Endodermal cell (in vitro differentiated cells): ENCODE measurements at regions not wholly inside any gene's neighbourhood (a gene's known extent, or its start where the extent isn't known, plus 50 kb on each side); places are given as distances from the start of the nearest gene placed in this dataset.

Source experiments
- DNase-seq: peaks from one replicate; pipeline ENCODE4 v3.0.0-alpha.2; 2017
- H3K27ac ChIP-seq: 2 replicates; pipeline ENCODE4 v1.5.1; 2013; ENCODE audit warnings: mild to moderate bottlenecking, low read depth, low read length, moderate library complexity
- H3K27me3 ChIP-seq: 2 replicates; pipeline ENCODE4 v1.6.1; 2013; ENCODE audit warnings: mild to moderate bottlenecking, low read length, moderate library complexity; ENCODE audit not compliant: insufficient read depth, control insufficient read depth, poor library complexity, severe bottlenecking
- H3K36me3 ChIP-seq: 2 replicates; pipeline ENCODE4 v1.7.0; 2013; ENCODE audit warnings: mild to moderate bottlenecking, low read length, moderate library complexity; ENCODE audit not compliant: control insufficient read depth, insufficient read depth
- H3K4me1 ChIP-seq: one replicate; pipeline ENCODE4 v1.7.0; 2013; ENCODE audit warnings: low read length; ENCODE audit not compliant: control insufficient read depth, insufficient read depth
- H3K4me3 ChIP-seq: 2 replicates; pipeline ENCODE4 v1.5.1; 2013; ENCODE audit warnings: mild to moderate bottlenecking, low read length, moderate library complexity
- H3K9ac ChIP-seq: 2 replicates; pipeline ENCODE4 v1.6.1; 2013; ENCODE audit warnings: mild to moderate bottlenecking, low read length, moderate library complexity; ENCODE audit not compliant: poor library complexity, severe bottlenecking; ENCODE audit errors: extremely low read depth
- H3K9me3 ChIP-seq: 2 replicates; pipeline ENCODE4 v1.6.1; 2013; ENCODE audit warnings: mild to moderate bottlenecking, low read length, moderate library complexity; ENCODE audit not compliant: control insufficient read depth
- H3K27ac Mint-ChIP-seq: 2 replicates; pipeline ENCODE4 v1.8.0; 2020; ENCODE audit warnings: mixed read lengths
- H3K27me3 Mint-ChIP-seq: 2 replicates; pipeline ENCODE4 v1.8.0; 2021; ENCODE audit warnings: mild to moderate bottlenecking, mixed read lengths; ENCODE audit not compliant: insufficient read depth
- H3K36me3 Mint-ChIP-seq: 2 replicates; pipeline ENCODE4 v1.8.0; 2020; ENCODE audit warnings: low read depth, mixed read lengths
- H3K4me1 Mint-ChIP-seq: 2 replicates; pipeline ENCODE4 v1.8.0; 2020; ENCODE audit warnings: mixed read lengths
- H3K4me3 Mint-ChIP-seq: 2 replicates; pipeline ENCODE4 v1.8.0; 2020; ENCODE audit warnings: mild to moderate bottlenecking, moderate library complexity, mixed read lengths
- H3K9me3 Mint-ChIP-seq: 2 replicates; pipeline ENCODE4 v1.8.0; 2020; ENCODE audit warnings: mild to moderate bottlenecking, mixed read lengths
- WGBS, 2 experiments: methylation state at CpG; one replicate each; pipeline versions ENCODE4 v1.1.5 to v1.1.7; 2013; ENCODE audit warnings: missing lambda C conversion rate in 2 of 2, mixed read lengths in 1 of 2; ENCODE audit not compliant: insufficient coverage in 1 of 2, insufficient read length in 1 of 2; 5-methylcytosine and 5-hydroxymethylcytosine counted together
- TF ChIP-seq, protein P1 (sequence below): fragments of 200-600 bp; sonication (generic); conservative IDR thresholded peaks from 2 replicates; pipeline ENCODE4 v1.5.0; 2021; ENCODE audit warnings: antibody characterized with exemption, mild to moderate bottlenecking

DNA sequence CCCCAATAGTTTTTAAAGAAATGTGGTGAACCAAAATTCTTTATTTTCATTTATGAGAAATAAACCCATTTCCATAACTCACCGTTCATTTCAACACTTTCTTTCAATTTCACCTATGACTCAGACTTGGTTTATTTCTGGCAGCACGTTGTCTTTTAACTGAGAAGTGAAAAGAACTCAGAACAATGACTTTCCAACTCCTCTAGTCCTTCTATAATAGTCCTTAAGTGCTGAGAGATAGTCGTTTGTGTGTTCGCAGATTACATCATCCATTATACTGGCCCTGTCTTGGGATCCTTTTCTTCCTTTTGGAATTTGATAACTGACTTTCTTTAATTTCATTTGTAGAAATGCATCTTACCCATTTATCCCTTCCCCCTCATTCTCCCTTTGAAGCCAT is 113.6 kb downstream of the GLUD2 start:
- Histone ChIP-seq H3K9ac (no peak overlapping the region), H3K4me3 (no peak overlapping the region), H3K4me1 (no peaks in the 10 kb centered on the region), H3K27ac (no peak overlapping the region), H3K9me3 (no peaks in the 10 kb centered on the region), H3K27me3 (no peaks in the 10 kb centered on the region), H3K36me3 (no peaks in the 10 kb centered on the region)
- WGBS, 2 experiments, result 46 to 80% methylated on average over 1 to 2 of the region's 4 CpGs
- H3K9me3 Mint-ChIP-seq, result peaks cover 43% of the 10 kb centered on the region
- no peak overlapping the region for H3K27ac Mint-ChIP-seq
- H3K4me1 Mint-ChIP-seq, result peaks cover 17% of the 10 kb centered on the region
- H3K36me3 Mint-ChIP-seq, result no peaks in the 10 kb centered on the region
- TF ChIP-seq, protein P1, sequence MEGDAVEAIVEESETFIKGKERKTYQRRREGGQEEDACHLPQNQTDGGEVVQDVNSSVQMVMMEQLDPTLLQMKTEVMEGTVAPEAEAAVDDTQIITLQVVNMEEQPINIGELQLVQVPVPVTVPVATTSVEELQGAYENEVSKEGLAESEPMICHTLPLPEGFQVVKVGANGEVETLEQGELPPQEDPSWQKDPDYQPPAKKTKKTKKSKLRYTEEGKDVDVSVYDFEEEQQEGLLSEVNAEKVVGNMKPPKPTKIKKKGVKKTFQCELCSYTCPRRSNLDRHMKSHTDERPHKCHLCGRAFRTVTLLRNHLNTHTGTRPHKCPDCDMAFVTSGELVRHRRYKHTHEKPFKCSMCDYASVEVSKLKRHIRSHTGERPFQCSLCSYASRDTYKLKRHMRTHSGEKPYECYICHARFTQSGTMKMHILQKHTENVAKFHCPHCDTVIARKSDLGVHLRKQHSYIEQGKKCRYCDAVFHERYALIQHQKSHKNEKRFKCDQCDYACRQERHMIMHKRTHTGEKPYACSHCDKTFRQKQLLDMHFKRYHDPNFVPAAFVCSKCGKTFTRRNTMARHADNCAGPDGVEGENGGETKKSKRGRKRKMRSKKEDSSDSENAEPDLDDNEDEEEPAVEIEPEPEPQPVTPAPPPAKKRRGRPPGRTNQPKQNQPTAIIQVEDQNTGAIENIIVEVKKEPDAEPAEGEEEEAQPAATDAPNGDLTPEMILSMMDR, result no peak
- no peak for DNase-seq
- no peaks in the 10 kb centered on the region for H3K27me3 Mint-ChIP-seq
- H3K4me3 Mint-ChIP-seq, result no peak overlapping the region

DNA sequence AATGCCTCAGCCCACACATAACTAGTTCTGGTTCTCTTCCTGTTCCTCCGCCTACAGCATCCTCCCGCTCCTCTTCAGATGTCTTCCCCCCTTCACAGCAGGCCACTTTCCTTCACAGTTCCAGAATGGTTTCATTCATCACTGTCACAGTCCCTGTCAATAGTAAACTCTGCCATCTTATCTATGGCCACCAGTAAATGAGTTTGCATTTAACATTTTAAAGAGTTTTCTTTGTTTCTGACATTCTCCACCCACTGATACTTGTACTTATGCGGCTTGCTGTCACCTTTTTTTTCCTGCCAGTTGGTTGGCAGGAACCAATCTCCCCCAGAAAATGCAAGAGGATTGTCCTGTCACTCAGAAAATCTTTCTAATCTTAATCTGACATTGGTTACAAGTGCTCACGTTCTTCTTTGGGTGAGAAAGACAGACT is 114.1 kb downstream of the GLUD2 start:
- TF ChIP-seq, protein P1, result no peak
- no peak overlapping the region for H3K4me3 ChIP-seq
- H3K27ac ChIP-seq, result no peak overlapping the region
- no peaks in the 10 kb centered on the region for H3K27me3 Mint-ChIP-seq
- H3K4me1 Mint-ChIP-seq, result peaks cover 17% of the 10 kb centered on the region
- peaks cover 42% of the 10 kb centered on the region for H3K9me3 Mint-ChIP-seq
- no peak overlapping the region for H3K27ac Mint-ChIP-seq
- 17 to 37% methylated on average over 1 to 4 of the region's 4 CpGs for WGBS, 2 experiments
- H3K9ac ChIP-seq, result no peak overlapping the region
- no peak overlapping the region for H3K4me3 Mint-ChIP-seq
- no peaks in the 10 kb centered on the region for H3K27me3 ChIP-seq
- H3K36me3 Mint-ChIP-seq, result no peaks in the 10 kb centered on the region
- H3K36me3 ChIP-seq, result no peaks in the 10 kb centered on the region
- DNase-seq, result no peak
- H3K4me1 ChIP-seq, result no peaks in the 10 kb centered on the region
- H3K9me3 ChIP-seq, result no peaks in the 10 kb centered on the region

DNA sequence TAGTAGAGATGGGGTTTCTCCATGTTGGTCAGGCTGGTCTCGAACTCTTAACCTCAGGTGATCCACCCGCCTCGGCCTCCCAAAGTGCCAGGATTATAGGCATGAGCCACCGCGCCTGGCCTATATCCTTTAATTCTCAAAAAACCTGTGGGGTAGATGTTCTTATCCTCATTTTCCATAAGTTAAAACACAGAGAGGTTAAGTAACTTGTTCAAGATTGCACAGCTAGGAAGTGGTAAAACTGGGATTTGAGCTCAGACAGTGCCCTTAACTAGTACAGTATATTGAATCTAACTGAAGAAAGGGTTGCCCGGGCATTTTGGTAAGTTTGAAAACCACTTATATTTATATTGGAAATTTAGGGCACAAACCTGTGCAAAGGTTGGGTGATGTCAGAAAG is 116.0 kb downstream of the GLUD2 start:
- 92% methylated on average over 2 of the region's 6 CpGs; no CpG with 5 or more reads in 1 of the 2 experiments for WGBS, 2 experiments
- DNase-seq, result no peak
- H3K27ac Mint-ChIP-seq, result no peak overlapping the region
- H3K27me3 Mint-ChIP-seq, result no peaks in the 10 kb centered on the region
- H3K9me3 ChIP-seq, result no peaks in the 10 kb centered on the region
- no peaks in the 10 kb centered on the region for H3K4me1 ChIP-seq
- no peak overlapping the region for H3K4me3 Mint-ChIP-seq
- H3K9ac ChIP-seq, result no peak overlapping the region
- no peaks in the 10 kb centered on the region for H3K36me3 ChIP-seq
- H3K4me1 Mint-ChIP-seq, result peaks cover 13% of the 10 kb centered on the region
- H3K36me3 Mint-ChIP-seq, result no peaks in the 10 kb centered on the region
- H3K9me3 Mint-ChIP-seq, result peaks cover 39% of the 10 kb centered on the region
- no peaks in the 10 kb centered on the region for H3K27me3 ChIP-seq
- TF ChIP-seq, protein P1, result no peak
- no peak overlapping the region for H3K27ac ChIP-seq
- no peak overlapping the region for H3K4me3 ChIP-seq
